ENCODE measurements at regions not wholly inside any gene's neighbourhood (a gene's known extent, or its start where the extent isn't known, plus 50 kb on each side); places are given as distances from the start of the nearest gene placed in this dataset.

DNA sequence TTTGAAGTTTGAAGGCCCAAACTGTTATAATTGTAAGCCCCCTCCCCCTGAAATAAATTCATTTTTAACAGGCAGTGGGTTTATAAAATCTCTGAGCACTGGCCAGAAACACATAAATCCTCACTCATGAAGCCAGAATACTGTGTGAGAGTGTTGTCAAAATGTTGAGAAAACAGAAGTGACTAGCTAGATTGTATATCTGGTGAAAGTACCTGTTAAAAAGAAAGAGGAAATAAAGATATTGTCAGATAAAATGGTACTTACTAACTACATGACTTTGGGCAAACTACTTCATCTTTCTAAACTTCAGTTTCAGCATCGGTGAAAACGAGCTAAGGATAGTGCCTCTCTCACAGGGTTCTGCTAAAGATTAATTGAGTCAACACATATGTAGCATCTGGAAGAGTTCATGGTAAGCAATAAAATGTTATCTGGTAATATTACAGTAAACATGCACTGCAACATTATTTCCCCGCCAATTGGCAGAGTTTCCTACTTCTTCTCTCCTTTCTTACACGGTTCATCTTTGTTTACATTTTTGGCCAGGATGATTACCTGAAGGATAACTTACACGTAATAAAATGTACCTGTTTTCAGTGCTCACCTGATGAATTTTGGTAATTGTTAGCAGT, 202.5 kb upstream of the CHRM2 start:
- DNase-seq (ENCODE audit: low read depth) = no peak

DNA sequence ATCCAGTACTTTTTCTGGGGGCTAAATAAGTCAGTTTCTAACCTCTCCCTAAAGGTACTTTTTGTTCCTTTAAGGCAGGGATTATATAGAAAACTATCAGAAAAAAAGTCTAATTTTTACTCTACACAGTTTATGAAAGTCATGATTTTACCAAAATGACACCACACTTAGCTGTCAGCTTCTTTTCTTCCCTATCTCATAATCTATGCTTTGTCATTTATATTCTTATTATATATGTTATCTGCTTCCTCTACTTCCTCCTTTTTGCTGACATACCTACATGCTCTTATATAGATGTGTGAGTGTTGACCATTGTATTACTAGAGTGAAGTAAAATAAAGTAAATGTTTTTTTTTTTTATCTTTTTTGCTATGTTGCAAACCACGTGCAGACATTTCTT, 203.9 kb upstream of the CHRM2 start:
- no peak for DNase-seq (ENCODE audit: low read depth)

- no peak for DNase-seq (ENCODE audit: low read depth)
These were observed 210.9 kb upstream of the CHRM2 start for GRCh38 chr7:136657482-136657921.

DNA sequence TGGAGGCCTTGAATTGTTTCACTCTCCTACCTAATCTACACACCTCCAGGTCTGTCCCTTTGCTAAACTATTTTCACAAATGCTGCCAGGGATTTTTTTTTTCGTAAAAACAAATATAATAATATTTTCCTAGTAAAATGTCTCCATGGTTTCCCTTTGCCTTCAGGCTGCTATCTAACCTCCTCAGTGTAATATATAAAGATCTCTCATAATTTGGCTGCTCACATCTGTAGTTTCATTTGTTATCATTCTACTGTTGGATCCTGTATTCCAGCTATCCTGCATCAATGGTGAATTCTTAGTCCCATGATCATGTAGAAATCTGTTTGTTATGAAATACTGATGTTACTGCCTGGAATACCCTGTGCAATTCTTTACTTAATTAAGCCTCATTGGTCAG, 211.9 kb upstream of the CHRM2 start:
- no peak for DNase-seq (ENCODE audit: low read depth)

DNA sequence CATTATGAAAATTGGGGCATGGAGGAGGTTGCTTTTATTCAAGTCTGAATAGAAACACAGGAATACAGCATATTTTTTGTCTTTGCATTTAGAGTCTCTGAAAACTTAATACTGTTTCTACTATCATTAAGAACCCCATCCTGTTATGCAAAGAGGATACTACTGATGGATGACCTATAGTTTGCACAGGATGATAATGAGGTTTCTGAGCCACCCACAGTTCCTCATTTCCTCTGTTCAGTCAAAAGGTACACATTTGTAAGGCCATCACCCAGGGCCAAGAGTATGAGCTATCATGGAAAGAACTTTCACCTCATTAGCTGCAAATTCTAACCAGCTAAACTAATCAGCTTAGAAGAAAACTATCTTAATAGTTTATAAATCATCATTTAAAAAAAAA, 213.0 kb upstream of the CHRM2 start:
- DNase-seq (ENCODE audit: low read depth) = no peak

GRCh38 chr7:136654406-136654805, 214.0 kb upstream of the CHRM2 start:
- no peak for DNase-seq (ENCODE audit: low read depth)

DNA sequence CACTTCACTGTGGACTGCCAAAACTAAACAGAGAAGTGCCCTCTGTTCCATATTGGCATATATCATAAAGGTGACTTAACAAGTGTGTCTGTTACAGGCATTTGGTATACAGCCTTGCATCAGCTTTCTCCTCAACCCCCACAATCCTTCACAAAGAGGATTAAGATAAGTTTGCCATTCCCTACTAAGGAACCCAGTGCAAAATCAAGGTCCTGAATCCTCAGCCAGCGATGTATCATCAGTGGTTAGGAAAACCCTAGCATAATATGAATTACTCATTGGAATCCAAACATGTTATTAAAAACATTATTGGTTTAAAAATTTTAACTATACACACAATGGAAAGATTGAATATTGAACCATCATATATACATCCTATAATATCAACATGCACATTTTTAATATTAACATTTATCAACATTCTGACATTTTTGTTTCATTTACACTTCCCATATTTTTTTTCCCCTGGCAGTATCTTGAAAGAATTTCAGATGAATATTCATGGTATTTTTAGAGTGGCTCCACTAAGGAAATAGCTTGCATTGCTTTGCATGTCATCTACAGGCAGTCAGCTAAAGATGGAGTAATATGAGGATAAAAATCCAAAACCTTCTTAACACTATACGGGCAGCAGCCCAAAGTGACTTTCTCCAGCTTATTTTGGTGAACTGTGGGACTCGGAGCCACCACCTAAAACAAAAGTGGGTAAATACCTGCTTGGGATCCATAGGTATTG, 215.6 kb upstream of the CHRM2 start:
- no peak for DNase-seq (ENCODE audit: low read depth)

DNA sequence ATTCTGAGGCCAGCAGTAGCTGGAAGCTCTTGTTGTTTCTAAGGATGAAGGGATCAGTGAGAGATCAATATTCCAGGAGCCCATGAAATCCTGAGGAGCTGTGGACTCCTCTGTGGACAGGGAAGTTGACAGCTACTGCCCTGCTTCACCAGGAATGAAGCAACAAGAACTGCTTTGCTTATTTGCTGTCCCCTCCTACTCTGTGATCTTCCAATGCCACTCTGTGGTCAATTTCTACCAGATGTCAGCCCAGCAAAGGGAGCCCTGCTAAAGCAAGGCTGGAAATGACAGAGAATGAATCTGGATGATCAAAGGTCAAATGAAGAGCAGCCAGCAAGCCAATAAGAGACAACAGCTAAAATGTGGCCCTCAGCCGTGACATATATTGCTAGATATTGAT, 227.5 kb upstream of the CHRM2 start:
- no peak for DNase-seq (ENCODE audit: low read depth)

DNA sequence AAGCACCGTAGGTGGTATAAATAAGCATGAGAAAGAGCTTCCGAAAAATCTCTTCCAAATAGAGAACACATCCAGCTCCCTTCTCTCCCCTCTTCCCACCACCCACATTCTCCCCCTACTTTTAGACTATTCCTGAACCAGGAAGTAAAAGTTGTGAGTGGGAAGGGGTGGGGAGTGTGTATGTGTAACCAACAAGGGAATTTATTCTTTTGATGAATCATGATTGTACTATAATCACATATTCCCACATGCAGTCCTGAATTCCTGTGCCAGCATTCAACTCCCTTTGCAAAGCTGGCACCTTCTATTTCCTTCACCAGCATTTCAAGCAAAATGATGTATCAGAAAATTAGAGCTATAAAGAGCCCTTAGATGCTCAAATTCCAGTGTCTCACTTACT, 230.6 kb upstream of the CHRM2 start:
- DNase-seq (ENCODE audit: low read depth) = no peak

DNA sequence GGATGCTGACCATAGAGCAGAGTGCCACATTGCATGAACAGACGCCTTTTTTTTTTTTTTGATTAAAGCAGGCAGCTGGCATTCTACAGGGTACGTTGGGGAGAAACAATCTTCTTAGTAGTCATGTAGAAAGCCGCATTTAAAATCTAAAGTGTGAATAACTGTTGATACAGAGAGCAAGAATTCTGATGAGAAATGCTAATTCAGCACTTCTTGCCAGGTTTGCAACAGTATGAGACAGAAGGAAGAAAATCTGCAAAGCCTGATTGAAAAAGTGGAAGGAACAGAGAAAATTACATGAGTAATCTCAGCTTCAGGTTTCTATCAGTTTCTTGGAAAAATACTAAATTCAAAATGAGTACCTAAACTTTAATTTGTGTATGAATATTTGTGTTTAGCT, 232.7 kb upstream of the CHRM2 start:
- no peak for DNase-seq (ENCODE audit: low read depth)

DNA sequence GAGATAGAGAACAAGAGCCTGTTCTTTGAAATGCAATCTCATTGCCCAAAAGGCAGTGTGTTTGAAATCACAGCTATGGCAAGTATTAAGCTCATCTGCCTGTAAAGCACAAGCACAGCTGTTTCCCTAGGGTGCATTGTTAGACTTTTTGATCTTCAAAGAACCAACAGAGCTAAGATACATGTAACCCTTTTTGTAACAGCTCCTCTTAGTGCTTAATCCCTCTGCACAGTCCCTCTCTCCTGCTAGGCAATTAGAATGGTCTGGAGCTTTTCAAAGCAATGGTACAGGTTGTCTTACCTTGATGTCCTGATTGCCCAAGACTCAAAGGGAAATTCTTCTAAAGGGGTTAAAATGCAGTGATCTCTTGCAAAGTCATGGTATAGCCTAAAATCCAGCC, 249.6 kb upstream of the CHRM2 start:
- no peak for DNase-seq (ENCODE audit: low read depth)

DNA sequence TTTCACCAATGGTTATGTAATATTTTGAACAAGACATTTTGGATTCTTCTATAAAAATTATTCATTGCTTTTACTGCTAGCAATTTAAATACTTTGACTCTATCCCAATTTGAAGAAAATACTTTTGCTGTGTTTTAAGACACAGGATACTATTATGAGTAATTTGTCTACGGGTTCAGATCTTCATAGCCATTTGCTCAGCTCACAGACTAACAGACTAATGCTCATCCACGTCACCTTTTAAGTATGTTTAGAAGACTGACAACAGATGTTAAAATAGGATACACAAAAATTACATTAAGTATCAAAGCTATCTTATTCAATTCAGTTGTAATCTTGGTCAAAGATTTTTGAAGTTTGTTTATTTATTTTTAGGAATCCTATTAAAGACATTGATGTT, 251.3 kb upstream of the CHRM2 start:
- no peak for DNase-seq (ENCODE audit: low read depth)

- DNase-seq (ENCODE audit: low read depth) = no peak
These were observed 262.7 kb upstream of the CHRM2 start for GRCh38 chr7:136605532-136606329.

DNA sequence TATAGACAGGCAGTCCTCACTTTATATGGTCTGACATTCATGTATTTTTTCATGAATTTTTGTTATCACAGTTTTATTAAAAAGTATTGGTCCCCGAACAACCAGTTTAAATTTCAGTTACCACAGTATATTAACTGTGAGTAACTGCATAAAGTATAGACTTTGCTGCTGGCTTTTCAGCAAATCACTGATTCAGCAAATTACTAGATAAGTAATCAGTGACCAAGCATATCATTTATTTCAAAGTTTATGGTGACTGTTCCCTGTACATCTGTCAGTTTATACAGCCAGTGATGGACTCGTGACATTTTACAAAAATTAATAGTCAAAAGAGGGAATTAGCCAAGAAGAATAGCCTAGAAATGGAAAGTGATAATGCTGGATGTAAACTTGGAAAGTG, 266.7 kb upstream of the CHRM2 start:
- DNase-seq (ENCODE audit: low read depth) = no peak

DNA sequence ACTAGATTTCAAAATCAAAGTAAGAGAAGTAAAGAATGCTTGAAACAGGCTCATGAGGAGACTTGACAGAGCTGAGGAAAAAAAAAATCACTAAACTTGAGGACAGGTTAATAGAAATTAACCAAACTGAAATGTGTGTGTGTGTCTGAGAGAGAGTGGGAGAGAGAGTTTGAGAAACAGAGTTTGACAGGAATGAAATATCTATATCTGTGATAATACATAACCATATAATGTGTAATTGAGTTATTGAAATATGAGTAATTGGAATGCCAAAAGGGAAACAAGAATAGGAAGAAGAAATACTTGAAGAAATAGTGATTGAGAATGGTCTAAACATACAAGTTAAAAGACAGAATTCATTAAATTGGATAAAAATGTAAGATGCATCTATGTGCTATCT, 268.0 kb upstream of the CHRM2 start:
- DNase-seq (ENCODE audit: low read depth) = no peak

- DNase-seq (ENCODE audit: low read depth) = no peak
These were observed 273.7 kb upstream of the CHRM2 start for GRCh38 chr7:136594739-136595144.

- no peak for DNase-seq (ENCODE audit: low read depth)
These were observed 280.2 kb upstream of the CHRM2 start for GRCh38 chr7:136588216-136588615.

GRCh38 chr7:136585954-136586670, 282.3 kb upstream of the CHRM2 start:
- DNase-seq (ENCODE audit: low read depth) = peak; percentile 16

- DNase-seq (ENCODE audit: low read depth) = no peak
These were observed 302.0 kb upstream of the CHRM2 start for GRCh38 chr7:136566491-136566890.

DNA sequence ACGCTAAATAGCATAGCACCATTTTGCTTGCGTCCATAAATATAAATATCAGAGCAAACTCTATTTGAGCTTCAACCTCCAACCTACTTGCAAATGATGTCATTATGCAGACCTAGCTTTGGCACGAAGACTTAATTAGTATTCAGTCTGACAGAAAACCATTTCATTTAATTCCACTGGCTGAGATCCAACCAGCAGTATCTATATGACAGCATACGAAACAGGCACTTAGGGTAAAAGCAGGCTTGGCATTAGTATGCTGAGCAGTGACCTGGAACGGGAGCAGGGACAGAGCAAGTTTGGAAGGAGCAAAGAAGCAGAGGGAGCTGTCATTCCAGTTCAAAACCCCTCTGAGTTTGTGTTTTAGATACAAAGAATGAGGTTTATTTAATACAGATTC, 312.5 kb upstream of the CHRM2 start:
- no peak for DNase-seq (ENCODE audit: low read depth)

GRCh38 chr7:136551618-136552017, 316.8 kb upstream of the CHRM2 start:
- no peak for DNase-seq (ENCODE audit: low read depth)

GRCh38 chr7:136549756-136550155, 318.7 kb upstream of the CHRM2 start:
- DNase-seq (ENCODE audit: low read depth) = no peak

GRCh38 chr7:136533732-136534131, 334.7 kb upstream of the CHRM2 start:
- no peak for DNase-seq (ENCODE audit: low read depth)

Measured in GM04503 (cell line).